Adipose tissue (tissue), 3 donors: ENCODE measurements at regions not wholly inside any gene's neighbourhood (a gene's known extent, or its start where the extent isn't known, plus 50 kb on each side); places are given as distances from the start of the nearest gene placed in this dataset.

Experiments
- H3K27ac ChIP-seq: one replicate; pipeline ENCODE4 v1.5.1; 2013; ENCODE audit warnings: low read depth, low read length
- WGBS, 3 donors: extraction: QIAGEN DNeasy Blood & Tissue Kit; methylation state at CpG; one replicate each; pipeline ENCODE4 v1.1.7; 2013; 5-methylcytosine and 5-hydroxymethylcytosine counted together
- donor health status: healthy with polysubstance abuse.
- donor health status: Bipolar disorder and iron deficiency.
- donor health status: healthy.

DNA sequence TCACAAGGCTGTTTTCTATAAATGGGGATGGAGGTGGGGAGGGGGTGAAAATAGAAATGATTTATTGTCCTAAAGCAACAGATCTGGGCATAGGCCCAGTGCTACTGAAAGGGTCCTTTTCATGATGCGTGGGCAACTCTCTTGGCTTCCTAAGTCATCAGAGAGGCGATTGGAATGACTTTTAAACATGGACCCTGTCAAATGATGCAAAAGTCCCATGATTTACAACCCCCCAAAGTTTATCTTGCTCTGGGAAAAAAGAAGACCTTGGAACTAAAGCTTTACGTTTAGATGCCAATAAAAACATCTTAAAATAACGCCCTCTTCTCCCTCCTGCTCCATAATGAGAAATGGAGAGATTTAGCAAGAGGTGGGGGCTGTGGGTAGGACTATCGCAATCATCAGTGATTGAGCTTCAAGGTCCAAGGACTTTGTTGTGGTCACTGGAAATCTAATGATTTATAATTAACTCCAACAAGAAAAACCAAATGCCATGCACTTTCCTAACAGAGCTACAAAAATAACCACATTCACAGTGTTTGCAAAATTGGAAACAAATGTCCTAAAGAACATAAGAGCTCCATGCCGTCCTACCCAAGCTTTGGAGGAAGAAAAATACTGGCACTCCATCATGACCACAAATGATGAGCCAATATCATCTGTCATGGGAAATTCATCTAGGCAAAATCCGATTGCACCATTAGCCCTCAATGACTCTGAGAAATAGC, 167.5 kb upstream of the CLINT1 start:
- no peak overlapping the region for H3K27ac ChIP-seq
- WGBS, 3 donors: 46 to 67% (median 49%) methylated on average over 7 of the region's 7 CpGs

DNA sequence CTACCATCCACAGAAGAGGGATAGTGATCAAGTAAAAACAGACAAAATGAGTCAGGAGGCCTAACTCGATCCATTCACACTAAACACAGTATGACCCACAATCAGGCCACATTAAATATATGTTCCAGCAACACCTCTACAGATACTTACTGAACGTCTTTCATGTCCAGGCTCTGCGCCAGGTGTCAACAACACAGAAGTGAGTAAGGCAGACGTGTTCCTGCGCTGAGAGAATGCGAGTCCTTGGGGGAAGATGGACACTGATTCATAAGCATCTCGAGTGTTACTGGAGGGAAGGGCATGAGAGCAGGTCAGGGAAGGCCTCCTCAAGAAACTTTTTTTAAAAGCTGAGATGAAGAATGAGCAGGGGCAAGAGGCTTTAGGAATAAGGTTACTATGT, 164.3 kb upstream of the CLINT1 start:
- 79 to 85% (median 79%) methylated on average over 7 of the region's 7 CpGs for WGBS, 3 donors
- no peak overlapping the region for H3K27ac ChIP-seq

DNA sequence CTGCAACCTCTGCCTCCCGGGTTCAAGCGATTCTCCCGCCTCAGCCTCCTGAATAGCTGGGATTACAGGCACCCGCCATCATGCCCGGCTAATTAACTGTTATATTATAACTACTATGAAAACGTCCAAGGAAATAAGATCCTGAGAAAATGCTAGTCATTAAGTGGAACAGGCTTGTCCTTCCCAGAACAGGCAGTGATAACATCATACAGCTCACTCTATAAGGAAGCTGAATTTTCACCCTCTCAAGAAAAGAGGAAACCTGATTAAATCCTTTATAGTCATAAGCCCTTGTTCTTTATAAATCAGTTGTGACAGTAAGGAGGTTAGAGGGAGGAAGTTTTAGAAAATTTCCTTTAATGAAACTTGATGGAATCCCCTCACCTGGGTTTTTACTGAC, 163.9 kb upstream of the CLINT1 start:
- WGBS, 3 donors: 65 to 76% (median 70%) methylated on average over 6 of the region's 6 CpGs
- no peak overlapping the region for H3K27ac ChIP-seq

DNA sequence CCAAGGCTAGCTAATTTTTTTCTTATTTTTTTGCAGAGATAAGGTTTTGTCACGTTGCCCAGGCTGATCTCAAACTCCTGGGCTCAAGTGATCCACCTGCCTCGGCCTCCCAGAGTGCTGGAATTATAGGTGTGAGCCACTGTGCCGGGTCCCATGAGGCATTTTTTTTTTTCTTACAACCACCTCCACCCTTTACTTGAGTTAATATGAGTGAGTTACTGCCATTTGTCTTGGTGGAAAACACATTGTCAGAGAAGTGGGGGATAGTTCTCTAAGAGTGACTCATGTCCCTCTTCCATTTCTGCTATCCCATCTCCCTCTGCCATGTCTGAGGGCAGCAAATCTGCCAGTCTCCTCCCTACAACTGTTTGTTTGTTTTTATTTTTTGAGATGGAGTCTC, 163.4 kb upstream of the CLINT1 start:
- WGBS, 3 donors: 45 to 84% (median 50%) methylated on average over 3 of the region's 3 CpGs
- H3K27ac ChIP-seq: no peak overlapping the region

DNA sequence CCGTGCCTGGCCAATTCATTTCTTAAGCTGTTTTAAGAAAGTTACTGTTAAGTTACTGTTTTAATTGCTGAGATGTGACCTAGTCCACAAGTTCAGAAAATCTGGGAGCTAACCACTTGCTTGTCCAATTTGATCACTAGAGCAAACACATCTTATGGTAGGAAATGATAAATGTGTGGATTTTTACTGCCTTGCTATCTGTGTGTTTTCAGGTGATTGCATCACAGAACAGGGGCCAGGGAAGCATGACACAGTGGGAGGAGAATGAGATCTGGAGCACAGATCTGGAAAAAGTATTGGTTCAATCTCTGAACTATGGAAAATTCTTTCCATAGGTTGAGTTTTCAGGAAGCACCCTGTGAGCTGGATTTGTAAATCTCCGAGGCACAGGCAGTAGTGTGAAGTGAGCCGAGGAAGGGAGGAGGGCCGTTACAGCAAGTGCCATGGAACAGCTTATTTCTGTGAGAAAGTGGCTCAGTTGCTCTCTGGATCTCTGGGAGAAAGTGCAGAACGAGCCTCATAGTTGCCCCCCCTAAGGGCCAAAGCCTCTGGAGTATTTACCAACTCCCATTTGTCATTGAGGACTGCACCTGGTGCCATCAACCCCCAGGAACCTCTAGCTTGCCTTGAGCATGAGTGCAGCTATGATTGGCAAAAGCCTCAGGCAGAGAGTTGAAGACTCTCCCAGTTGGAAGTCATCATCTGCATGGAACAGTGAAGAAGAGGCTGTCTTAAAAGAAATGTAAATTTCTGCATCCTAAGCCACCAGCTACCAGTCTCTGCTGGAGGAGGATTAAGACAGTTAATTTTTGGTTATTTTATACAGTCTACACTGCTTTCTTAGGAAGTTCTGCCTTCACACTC, 161.8 kb upstream of the CLINT1 start:
- 80 to 87% (median 86%) methylated on average over 5 of the region's 5 CpGs for WGBS, 3 donors
- no peak overlapping the region for H3K27ac ChIP-seq

DNA sequence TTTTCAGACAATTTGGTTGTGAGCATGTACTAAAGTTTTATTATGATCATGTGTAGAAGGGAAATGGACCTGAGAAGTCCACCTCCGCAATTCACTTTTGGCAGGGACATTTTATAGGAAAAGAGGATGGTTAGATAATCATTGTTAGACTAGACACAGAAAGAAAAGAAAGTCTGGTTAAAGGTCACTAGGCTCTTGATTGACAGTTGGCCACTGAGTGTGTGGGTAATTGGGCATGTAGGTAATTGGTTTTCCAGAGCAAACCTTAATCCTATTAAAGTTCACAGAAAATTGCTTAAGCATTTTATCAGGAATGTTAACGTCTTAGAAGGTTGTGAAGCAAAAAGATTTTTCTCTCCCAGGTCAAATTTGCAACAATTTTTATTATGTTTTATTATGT, 158.5 kb upstream of the CLINT1 start:
- no peak overlapping the region for H3K27ac ChIP-seq
- 75 to 82% (median 80%) methylated on average over 2 of the region's 2 CpGs for WGBS, 3 donors

DNA sequence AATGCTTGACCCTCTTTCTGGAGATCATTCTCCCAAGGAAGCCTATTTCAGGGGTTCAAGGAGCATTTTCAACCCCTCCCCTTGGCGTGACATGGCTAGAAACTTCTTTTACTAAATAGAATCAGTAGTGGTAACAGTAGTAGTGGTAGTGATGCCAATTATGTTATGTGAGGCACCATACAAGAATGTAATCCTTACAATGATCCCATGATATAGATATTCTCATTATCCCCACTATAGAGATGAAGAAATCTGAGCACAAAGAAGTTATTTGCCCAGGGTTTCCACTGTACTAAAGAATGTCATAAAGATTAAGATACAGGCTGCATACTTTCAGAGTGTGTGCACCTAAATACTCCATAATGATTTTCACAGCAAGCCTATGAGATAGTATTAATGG, 155.4 kb upstream of the CLINT1 start:
- 81 to 88% (median 88%) methylated on average over 1 of the region's 1 CpG for WGBS, 3 donors
- H3K27ac ChIP-seq: no peak overlapping the region

DNA sequence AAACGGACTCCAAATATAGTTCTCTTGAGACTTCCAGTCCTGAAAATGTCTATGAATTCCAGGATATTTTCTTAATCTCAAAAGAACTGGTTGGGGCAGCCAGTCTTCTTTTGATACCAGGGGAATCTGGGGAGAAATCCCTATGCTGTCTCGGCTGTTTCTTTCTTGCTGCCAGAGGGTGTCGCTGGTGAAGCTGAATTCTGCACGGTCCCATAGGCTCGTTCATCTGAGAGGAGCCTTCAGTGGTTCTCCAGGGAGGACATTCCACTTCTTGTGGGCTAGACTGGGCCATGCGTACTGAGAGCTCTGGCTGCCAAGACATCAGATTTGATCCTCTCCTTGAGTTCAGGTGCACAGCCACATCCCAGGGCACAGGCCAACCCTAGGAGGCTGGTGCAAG, 155.0 kb upstream of the CLINT1 start:
- 13 to 16% (median 14%) methylated on average over 6 of the region's 6 CpGs for WGBS, 3 donors
- no peak overlapping the region for H3K27ac ChIP-seq

DNA sequence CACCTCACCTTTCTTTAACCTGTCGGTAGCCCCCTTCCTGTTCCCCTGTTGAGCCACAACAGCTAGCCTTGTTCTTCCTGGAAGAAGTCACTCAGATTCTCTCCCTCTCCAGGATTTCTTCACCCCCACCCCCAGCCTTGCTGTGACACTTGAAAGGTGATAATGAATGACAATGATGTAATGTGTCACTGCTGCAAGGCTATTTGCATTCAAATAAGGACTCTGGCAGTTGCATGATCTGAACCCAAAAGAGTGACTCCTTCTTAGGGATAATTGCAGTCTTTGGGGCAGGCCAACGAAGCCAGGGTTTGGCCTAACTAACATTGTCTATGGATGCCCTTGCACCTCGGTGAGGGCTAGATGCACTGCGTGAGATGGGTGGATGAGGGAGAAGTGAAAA, 154.4 kb upstream of the CLINT1 start:
- no peak overlapping the region for H3K27ac ChIP-seq
- 55 to 76% (median 68%) methylated on average over 4 of the region's 4 CpGs for WGBS, 3 donors

DNA sequence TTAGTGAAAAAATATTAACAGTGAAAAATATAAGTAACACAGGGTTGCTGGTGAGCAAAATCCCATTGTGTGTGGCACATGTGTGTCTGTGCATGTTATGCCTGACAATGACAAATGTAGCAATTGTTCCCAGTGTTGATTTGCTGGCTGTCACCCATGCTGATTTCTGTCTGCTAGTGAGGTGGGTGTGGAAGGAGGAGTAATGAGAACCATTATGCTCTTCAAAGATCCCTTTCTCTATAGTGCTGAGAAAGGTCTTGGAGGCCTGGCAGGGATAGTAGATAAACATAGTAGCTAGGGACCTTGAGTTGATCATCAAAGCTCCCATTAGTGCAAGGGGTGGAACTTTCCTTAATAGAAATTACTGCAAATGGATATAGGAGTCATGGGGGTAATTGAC, 152.5 kb upstream of the CLINT1 start:
- no peak overlapping the region for H3K27ac ChIP-seq

DNA sequence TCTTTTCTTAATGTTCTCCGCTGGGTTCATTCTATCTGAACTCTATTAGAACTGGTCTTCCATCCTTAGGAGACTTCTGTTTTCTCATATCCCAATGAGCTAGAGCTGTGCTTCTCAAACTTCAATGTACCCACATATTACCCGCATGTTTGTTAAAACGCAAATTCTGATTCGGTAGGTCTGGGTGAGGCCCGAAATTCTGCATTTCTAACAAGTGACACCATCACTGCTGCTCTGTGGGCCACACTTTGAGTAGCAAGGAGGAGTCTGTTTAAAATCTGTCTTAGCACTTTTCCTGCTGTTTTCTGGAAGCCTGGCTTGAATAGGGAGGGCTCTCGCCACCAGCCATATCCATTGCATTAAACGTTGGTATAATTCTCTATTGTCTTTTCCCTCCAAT, 151.9 kb upstream of the CLINT1 start:
- WGBS, 3 donors: 76 to 90% (median 82%) methylated on average over 7 of the region's 7 CpGs
- H3K27ac ChIP-seq: no peak overlapping the region

DNA sequence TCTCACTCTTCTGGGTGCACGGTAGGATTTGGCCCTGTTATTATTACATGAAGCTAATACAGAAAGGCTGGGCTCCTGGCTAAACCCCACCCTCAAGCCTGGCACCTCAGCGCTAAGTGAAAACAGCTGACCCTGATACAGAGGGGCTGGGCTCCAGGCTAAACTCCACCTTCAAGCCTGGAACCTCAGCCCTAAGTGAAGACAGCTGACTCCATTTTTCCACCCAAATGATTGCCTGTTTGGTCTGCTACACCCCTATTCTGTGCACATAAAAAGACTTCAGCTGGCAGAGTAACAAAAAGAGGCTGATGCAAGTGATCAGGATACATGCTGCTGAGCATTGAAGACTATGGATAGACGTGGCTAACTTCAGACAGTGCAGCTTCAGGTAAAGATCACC, 148.4 kb upstream of the CLINT1 start:
- 41 to 87% (median 83%) methylated on average over 3 of the region's 3 CpGs for WGBS, 3 donors
- no peak overlapping the region for H3K27ac ChIP-seq

DNA sequence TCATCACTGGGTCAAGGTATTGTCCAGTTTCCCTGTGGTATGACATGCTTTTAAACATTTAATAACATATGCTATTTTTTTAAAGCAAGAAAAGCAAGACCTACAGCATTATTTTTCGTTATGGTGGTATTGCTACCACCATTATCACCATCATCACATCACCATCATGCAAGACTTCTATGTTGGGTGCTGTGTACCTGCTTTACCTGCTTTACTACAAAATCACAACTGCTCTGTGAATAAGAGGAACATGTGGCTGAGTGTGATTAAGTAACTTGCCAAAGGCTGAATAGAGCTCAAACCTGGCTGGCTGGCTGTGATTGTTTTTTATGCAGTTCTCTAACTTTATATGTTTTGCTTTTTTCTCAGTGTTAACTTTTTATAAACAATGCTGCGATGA, 140.8 kb upstream of the CLINT1 start:
- H3K27ac ChIP-seq: no peak overlapping the region
- WGBS, 3 donors: 88 to 95% (median 94%) methylated on average over 2 of the region's 2 CpGs

DNA sequence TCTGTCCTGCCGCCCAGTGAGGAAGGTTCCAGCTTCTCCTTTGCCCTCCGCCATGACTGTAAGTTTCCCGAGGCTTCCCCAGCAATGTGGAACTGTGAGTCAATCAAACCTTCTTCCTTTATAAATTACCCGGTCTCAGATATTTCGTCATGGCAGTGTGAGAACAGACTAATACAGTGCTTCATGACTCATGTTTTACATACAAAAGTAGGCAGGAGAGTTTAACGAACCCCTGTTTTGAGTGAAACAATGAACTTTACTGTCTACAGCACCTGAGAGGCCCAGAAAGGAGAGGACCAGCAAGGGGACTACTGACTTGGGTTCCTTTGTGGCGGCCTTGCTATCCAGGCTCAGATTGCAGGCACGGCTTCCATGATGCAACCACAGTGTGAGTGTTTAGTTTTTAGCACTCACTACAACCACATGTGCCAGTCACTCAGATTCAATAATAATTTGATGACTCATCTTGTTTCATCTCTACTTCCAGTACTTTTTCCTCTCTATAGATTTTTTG, 139.1 kb upstream of the CLINT1 start:
- no peak overlapping the region for H3K27ac ChIP-seq
- 64 to 89% (median 75%) methylated on average over 8 of the region's 8 CpGs for WGBS, 3 donors

DNA sequence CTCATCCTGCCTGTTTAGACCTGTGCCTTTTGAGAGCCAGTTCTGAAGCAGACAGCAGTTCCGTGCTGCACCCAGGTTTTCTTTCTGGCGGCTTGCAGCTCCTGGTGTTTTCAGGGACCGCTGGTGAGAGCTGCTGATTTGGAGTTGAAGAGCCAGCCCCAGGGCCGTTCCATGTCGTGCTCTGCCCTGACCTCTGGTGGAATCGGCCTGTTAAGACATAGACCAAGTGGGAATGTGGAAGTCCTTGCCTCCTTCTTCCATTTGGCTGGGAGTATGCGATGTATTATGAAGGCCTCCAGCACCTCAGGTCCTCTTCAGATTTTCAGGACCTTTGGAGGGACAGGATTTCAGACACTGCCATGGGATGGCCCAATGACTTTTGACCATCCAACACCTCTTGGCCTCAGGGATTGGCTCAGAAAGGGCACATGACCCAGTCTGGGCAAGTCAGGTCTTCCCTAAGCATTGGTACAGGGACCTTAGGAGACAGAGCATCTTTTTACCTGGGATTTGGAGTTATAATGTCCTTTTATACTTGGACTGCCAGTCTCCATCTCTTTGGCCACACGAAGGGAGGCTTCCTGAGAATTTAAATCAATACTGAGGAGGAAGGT, 136.1 kb upstream of the CLINT1 start:
- no peak overlapping the region for H3K27ac ChIP-seq
- WGBS, 3 donors: 20 to 25% (median 23%) methylated on average over 8 of the region's 8 CpGs

DNA sequence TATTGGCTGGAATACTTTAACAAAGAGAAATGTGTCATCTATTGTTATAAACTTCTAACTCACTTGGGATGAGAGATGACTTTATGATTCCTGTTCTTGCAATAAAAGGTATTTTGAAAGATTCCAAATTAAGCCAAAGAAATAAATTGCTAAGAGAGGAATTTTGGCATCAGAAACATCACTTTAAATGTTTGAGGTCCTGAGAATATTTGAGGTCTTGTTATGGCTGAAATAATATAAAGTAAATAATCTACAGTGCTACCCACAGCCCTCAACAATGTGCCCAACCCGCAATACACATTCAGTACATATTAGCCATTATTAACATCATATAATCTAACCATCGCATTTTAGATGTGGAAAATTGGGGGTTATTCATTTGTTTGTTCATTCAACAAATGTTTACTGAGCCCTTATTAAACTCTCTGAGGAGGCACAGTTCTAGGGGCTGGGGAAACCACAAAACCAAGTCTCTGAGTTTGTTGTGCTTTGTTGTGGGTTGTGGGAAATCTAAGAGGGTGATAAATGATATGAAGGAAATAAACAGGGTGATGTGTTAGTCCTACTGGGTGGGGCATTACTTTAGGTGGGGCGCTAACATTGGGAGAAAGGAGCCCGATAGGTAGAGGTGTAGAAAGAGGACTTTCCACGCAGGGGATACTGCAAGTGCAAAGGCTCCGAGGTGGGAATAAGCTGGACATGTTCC, 135.2 kb upstream of the CLINT1 start:
- H3K27ac ChIP-seq: no peak overlapping the region

DNA sequence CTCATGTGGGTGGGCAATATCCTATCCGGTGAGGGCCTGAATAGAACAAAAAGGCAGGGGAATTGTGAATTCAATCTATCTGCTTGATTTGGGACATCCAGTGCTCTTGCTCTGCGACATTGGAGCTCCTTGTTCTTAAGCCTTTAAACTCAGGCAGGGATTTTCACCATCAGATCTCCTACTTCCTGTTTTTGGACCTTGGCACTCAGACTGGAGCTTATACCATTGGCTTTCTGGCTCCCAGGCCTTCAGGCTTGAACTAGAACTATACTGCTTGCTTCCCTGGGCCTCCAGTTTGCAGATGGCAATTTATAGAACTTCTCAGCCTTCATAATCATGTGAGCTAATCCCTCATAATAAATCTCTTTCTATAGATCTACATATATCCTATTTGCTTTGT, 134.3 kb upstream of the CLINT1 start:
- 93 to 98% (median 97%) methylated on average over 2 of the region's 2 CpGs for WGBS, 3 donors
- H3K27ac ChIP-seq: no peak overlapping the region

More for the DNA sequence above, 135.2 kb upstream of the CLINT1 start:
- WGBS, 3 donors: 79 to 83% (median 83%) methylated on average over 6 of the region's 6 CpGs

DNA sequence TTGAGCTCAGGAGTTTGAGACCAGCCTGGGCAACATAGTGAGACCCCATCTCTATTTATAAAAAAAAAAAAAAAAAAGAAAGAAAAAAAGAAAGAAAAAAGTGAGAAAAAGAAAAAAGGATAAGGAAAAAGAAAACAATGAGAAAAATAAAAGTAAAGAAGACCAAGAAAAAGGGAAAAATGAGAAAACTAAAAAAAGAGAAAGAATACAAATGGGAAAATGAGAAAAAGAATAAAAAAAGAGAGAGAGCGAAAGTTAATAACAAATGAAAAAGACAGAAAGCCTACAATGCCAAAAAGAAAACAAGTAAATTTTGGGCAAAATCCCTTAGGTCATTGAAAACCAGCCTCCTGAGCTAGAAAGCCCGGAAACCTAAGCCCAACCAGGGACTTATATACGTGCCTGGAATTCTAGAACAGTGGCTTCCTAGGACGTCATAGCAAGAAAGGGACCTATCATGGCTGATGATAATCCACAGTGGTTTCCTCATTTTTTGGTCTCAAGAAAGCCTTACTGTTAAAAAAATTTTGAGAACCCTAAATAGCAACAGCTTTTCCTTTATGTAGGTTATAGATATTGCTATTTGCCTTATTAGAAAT, 131.7 kb upstream of the CLINT1 start:
- 87 to 88% (median 88%) methylated on average over 4 of the region's 4 CpGs for WGBS, 3 donors
- no peak overlapping the region for H3K27ac ChIP-seq
